GM19023 (cell line): ENCODE measurements at regions not wholly inside any gene's neighbourhood (a gene's known extent, or its start where the extent isn't known, plus 50 kb on each side); places are given as distances from the start of the nearest gene placed in this dataset.

Source experiments
- ATAC-seq: cut with Tn5 transposase; IDR thresholded peaks from one replicate; pipeline ENCODE4 v1.9.1; 2021; ENCODE audit warnings: mild to moderate bottlenecking, moderate library complexity; ENCODE audit not compliant: unreplicated experiment

- ATAC-seq: no peak
These were observed 622.2 kb downstream of the TOX3 start for GRCh38 chr16:51924744-51925143.

- no peak for ATAC-seq
These were observed 624.5 kb downstream of the TOX3 start for GRCh38 chr16:51922476-51922875.

GRCh38 chr16:51919736-51920135, 627.2 kb downstream of the TOX3 start:
- ATAC-seq: no peak

GRCh38 chr16:51916814-51917213, 630.1 kb downstream of the TOX3 start:
- no peak for ATAC-seq

- no peak for ATAC-seq
These were observed 630.7 kb downstream of the TOX3 start for GRCh38 chr16:51916231-51916630.

- no peak for ATAC-seq
These were observed 639.3 kb downstream of the TOX3 start for GRCh38 chr16:51907680-51908079.

GRCh38 chr16:51900221-51900780, 646.6 kb downstream of the TOX3 start:
- no peak for ATAC-seq

- ATAC-seq: no peak
These were observed 648.1 kb downstream of the TOX3 start for GRCh38 chr16:51898872-51899271.

GRCh38 chr16:51896013-51896412, 650.9 kb downstream of the TOX3 start:
- no peak for ATAC-seq

- ATAC-seq: no peak
These were observed 654.5 kb downstream of the TOX3 start for GRCh38 chr16:51892293-51893007.

- no peak for ATAC-seq
These were observed 658.4 kb downstream of the TOX3 start for GRCh38 chr16:51888534-51888933.

GRCh38 chr16:51888016-51888415, 658.9 kb downstream of the TOX3 start:
- no peak for ATAC-seq

- no peak for ATAC-seq
These were observed 660.5 kb downstream of the TOX3 start for GRCh38 chr16:51886456-51886855.

GRCh38 chr16:51884773-51885172, 662.2 kb downstream of the TOX3 start:
- ATAC-seq: no peak

- no peak for ATAC-seq
These were observed 665.2 kb downstream of the TOX3 start for GRCh38 chr16:51881731-51882130.

GRCh38 chr16:51880776-51881175, 666.2 kb downstream of the TOX3 start:
- no peak for ATAC-seq

GRCh38 chr16:51877686-51878085, 669.3 kb downstream of the TOX3 start:
- ATAC-seq: no peak

GRCh38 chr16:51876934-51877333, 670.0 kb downstream of the TOX3 start:
- ATAC-seq: no peak

GRCh38 chr16:51876601-51876875, 670.4 kb downstream of the TOX3 start:
- no peak for ATAC-seq

GRCh38 chr16:51875834-51876600, 670.9 kb downstream of the TOX3 start:
- no peak for ATAC-seq

- no peak for ATAC-seq
These were observed 674.4 kb downstream of the TOX3 start for GRCh38 chr16:51872524-51872923.

GRCh38 chr16:51870296-51870854, 676.6 kb downstream of the TOX3 start:
- no peak for ATAC-seq
